NCI-H1048 (cell line): ENCODE measurements at regions not wholly inside any gene's neighbourhood (a gene's known extent, or its start where the extent isn't known, plus 50 kb on each side); places are given as distances from the start of the nearest gene placed in this dataset.
"Not testable (repeated sequence)": the region's sequence is repeated elsewhere in the genome, so short reads cannot be mapped to it uniquely, and the experiment has no call there.

Experiments used
- DNase-seq: peaks from one replicate; lab custom pipeline; 2025; lab: John Stamatoyannopoulos, UW

GRCh38 chr4:26244138-26244537 lies 76.7 kb upstream of the RBPJ start:
- DNase-seq = not testable (repeated sequence)

- no peak for DNase-seq
These were observed 72.2 kb upstream of the RBPJ start for GRCh38 chr4:26248647-26249046.

GRCh38 chr4:26252349-26253025 lies 68.3 kb upstream of the RBPJ start:
- DNase-seq = no peak

DNA sequence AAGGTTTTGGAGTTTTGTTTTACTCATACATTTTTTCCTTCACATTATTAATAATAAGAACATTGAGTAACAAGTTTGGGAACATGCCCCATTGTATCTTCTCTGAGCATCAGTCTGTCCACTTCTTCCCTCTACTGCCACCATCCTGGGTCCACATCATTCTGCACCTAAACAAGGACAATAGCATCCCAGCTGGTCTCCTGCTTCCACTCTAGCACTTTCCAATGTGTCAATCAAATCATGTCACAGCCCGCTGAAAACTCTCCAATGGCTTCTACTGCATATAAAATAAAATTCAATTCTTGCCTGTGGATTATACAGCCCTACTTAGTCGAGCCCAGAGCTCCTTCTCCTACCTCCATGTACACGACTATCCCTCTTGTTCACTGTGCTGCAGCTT lies 66.8 kb upstream of the RBPJ start:
- DNase-seq = no peak

DNA sequence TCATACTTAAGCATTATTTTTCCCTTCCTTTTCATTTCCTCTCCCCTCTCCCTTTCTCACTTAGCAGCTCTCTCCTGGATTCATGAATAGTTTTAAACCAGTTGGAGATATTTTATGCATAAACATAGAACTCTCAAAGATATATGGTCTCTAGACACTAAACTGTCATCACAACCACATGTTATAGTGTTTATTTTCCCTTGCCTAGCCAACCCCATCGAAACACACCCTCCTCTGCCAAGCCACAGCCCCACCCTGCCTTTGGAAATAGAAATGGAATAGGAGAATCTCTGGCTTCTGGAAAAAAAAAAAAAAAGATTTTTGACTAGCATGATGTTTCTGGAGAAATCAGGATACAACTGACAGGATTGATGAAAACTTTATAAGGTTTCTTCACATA lies 64.8 kb upstream of the RBPJ start:
- no peak for DNase-seq

DNA sequence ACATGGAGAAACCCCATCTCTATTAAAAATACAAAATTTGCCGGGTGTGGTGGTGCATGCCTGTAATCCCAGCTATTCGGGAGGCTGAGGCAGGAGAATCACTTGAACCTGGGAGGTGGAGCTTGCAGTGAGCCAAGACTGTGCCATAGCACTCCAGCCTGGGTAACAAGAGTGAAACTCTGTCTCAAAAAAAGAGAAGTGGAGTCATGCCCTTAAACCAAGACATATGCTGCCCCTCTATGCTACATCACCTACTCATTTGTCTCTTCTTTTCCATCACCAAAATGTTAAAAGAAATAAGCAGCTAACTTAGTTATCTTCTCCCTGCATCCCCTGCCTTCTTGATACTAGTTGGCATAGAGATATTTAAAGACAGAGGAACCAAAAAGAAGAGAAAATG lies 63.4 kb upstream of the RBPJ start:
- DNase-seq = not testable (repeated sequence)

- DNase-seq = no peak
These were observed 63.0 kb upstream of the RBPJ start for GRCh38 chr4:26257850-26258249.

GRCh38 chr4:26260571-26260970 lies 60.2 kb upstream of the RBPJ start:
- no peak for DNase-seq

GRCh38 chr4:26261405-26261804 lies 59.4 kb upstream of the RBPJ start:
- DNase-seq = no peak

DNA sequence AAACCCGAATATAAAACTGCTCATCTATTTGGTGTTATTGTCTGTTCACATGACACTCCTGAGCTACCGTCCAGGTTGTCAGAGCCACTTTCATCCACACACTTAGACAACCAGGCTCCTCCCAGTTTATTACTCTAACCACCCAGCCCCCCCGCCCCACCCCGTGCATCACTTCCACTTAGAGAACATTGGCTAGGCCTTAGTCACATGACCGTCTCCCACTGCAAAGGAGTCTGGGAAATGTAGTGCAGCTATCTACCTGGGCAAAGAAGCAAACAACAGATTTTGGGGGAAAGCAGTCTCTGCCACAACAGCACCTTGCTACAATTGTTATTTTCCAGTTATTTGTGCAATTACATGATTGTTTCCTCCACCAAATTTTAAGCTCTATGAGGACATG lies 57.6 kb upstream of the RBPJ start:
- no peak for DNase-seq

- DNase-seq = no peak
These were observed 56.7 kb upstream of the RBPJ start for GRCh38 chr4:26264109-26264508.

- no peak for DNase-seq
These were observed 53.7 kb upstream of the RBPJ start for GRCh38 chr4:26267087-26267486.

- DNase-seq = no peak
These were observed 52.6 kb upstream of the RBPJ start for GRCh38 chr4:26268246-26268645.

DNA sequence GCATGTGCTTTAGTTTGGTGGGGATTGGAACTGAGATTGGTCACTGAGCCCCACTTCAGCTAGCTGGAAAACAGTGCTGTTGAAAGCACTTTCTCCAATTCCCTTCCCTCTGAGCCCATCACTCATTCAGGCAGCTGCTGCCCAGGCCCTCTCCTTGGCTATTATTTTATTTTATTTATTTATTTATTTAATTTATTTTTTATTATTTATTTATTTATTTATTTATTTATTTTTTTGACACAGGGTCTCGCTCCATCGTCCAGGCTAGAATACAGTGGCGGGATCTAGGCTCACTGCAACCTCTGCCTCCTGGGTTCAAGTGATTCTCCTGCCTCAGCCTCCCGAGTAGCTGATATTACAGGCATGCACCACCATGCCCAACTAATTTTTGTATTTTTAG lies 51.8 kb upstream of the RBPJ start:
- no peak for DNase-seq
